ENCODE measurements at regions not wholly inside any gene's neighbourhood (a gene's known extent, or its start where the extent isn't known, plus 50 kb on each side); places are given as distances from the start of the nearest gene placed in this dataset.

DNA sequence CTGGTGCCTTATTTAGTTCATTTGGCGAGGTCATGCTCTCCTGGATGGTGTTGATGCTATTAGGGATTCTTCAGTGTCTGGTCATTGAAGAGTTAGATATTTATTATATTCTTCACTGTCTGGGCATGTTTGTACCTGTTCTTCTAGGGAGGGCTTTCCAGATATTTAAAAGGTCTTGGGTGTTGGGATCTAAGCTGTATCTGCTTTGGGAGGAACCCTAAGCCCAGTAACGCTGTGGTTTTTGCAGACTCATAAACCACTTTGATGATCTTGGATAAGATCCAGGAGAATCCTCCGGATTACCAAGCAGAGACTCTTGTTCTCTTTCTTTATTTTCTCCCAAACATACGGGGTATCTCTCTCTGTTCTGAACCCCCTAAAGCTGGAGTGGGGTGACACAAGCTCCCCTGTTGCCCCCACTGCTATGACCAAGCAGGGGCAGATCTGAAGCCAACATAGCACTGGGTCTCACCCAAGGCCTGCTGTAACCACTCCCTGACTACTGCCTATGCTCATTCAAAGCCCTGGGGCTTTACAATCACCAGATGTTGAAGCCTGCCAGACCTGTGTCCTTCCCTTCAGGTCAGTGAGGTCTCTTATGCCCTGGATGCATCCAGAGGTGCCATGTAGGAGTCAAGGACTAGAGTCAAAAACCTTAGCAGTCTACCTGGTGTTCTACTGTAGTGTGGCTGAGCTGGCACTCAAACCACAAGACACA, 187.6 kb downstream of the GUCY2F start:
- no peak for TF ChIP-seq POLR2A (IDR thresholded peaks at IDR 0.05)
- TF ChIP-seq, protein P1, sequence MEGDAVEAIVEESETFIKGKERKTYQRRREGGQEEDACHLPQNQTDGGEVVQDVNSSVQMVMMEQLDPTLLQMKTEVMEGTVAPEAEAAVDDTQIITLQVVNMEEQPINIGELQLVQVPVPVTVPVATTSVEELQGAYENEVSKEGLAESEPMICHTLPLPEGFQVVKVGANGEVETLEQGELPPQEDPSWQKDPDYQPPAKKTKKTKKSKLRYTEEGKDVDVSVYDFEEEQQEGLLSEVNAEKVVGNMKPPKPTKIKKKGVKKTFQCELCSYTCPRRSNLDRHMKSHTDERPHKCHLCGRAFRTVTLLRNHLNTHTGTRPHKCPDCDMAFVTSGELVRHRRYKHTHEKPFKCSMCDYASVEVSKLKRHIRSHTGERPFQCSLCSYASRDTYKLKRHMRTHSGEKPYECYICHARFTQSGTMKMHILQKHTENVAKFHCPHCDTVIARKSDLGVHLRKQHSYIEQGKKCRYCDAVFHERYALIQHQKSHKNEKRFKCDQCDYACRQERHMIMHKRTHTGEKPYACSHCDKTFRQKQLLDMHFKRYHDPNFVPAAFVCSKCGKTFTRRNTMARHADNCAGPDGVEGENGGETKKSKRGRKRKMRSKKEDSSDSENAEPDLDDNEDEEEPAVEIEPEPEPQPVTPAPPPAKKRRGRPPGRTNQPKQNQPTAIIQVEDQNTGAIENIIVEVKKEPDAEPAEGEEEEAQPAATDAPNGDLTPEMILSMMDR (IDR thresholded peaks at IDR 0.05), result no peak
- no peak overlapping the region for H3K4me3 ChIP-seq
- no peak overlapping the region for H3K27ac ChIP-seq
- no peaks in the 10 kb centered on the region for H3K36me3 ChIP-seq (ENCODE audit: low read depth, missing control alignments)
- DNase-seq, result no peak
- intact Hi-C loops (cut with DNase I; ENCODE audit: low total_unique reads), result no loop called here
- no peaks in the 10 kb centered on the region for H3K4me1 ChIP-seq
- 30 to 46% methylated on average over 4 of the region's 4 CpGs for WGBS, 2 donors
- H3K9me3 ChIP-seq, result no peaks in the 10 kb centered on the region
- no peaks in the 10 kb centered on the region for H3K27me3 ChIP-seq

DNA sequence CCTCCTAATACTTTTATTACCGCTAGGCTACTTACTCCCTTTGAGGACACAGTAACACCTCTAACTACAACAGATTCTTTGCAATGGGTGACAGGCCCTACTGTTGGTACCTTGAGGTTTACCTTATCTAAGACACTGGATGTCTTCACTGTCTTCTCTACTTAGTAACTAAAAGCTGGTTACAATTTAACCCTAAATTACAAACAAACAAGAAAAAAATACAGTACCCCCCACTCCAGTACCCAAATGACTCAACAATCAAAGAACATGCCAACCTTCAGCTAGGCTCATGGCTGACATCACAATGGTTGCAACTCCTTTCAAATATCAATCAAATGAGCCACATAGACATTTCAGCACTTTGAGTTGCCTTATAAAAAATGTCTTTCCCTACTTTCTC, 198.0 kb downstream of the GUCY2F start:
- H3K4me1 ChIP-seq, result no peaks in the 10 kb centered on the region
- intact Hi-C loops (cut with DNase I; ENCODE audit: low total_unique reads), result no loop called here
- H3K36me3 ChIP-seq (ENCODE audit: low read depth, missing control alignments), result no peaks in the 10 kb centered on the region
- H3K4me3 ChIP-seq, result no peak overlapping the region
- TF ChIP-seq POLR2A (IDR thresholded peaks at IDR 0.05), result no peak
- TF ChIP-seq, protein P1 (IDR thresholded peaks at IDR 0.05), result no peak
- no peaks in the 10 kb centered on the region for H3K27me3 ChIP-seq
- no peaks in the 10 kb centered on the region for H3K9me3 ChIP-seq
- 62 to 86% methylated on average over 1 of the region's 1 CpG for WGBS, 2 donors
- H3K27ac ChIP-seq, result no peak overlapping the region
- DNase-seq, result no peak

DNA sequence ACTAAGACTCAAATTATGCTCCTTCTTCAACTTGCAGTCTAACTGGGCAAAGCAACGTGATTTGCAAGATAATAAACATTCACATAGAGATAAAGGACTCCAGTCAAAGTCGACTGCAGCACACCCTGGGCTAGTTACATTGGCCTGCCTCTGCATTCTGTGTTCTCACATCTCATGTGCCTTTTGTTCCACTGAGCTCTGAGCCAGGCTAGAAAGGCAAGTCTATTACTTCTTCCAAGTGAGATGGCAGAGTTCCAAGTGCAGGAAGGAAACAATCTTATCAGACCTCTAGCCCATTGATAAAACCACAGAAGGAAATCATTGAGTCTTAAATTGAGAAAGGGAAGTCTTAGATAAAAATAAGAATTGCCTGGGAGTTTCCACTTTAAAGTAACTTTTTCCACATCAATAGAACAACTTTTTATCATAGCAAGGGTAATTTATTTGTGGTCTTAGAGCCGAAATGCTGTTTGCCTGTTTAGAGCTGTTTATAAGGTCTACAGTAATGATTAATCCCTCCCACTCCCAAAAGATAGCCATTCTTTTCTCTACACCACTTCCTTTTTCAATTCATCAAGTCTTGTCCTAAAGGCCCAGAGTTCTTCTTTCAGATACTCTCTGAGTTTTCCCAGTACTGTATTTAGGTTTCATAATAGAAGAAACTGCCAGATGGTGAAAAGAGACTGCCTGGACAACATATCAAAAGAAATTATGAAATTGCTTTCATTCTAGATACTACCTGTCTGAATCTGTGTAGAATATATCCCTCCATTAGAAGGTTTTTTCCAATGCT, 200.2 kb downstream of the GUCY2F start:
- Histone ChIP-seq H3K27me3 (no peaks in the 10 kb centered on the region), H3K36me3 (ENCODE audit: low read depth, missing control alignments) (no peaks in the 10 kb centered on the region), H3K9me3 (no peaks in the 10 kb centered on the region), H3K4me3 (no peak overlapping the region), H3K4me1 (no peaks in the 10 kb centered on the region), H3K27ac (no peak overlapping the region)
- intact Hi-C loops (cut with DNase I; ENCODE audit: low total_unique reads), result no loop called here
- peak; percentile 61 for DNase-seq
- TF ChIP-seq, protein P1 (IDR thresholded peaks at IDR 0.05), result no peak
- TF ChIP-seq POLR2A (IDR thresholded peaks at IDR 0.05), result no peak
- WGBS, 2 donors, result 0 to 4% methylated on average over 3 of the region's 3 CpGs

DNA sequence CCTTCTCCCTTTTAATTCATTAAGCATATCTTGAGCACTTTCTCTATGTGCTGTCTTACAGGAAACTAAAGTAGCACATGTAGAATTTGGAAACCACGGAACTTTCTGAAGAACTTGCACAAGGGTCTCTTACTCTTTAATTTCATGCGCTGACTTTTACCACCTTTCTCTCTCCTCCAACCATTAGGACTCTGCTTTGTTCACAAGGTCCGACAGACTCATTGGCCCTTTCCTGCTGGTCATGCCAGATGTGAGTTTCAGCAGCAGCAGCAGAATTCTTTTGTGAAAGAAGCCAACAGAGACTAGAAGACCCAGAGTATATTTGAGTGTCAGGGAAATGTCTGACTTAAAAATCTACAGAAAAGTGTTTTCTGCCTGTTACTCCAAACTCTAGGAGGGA, 207.1 kb downstream of the GUCY2F start:
- H3K27ac ChIP-seq, result no peak overlapping the region
- no peaks in the 10 kb centered on the region for H3K27me3 ChIP-seq
- intact Hi-C loops (cut with DNase I; ENCODE audit: low total_unique reads), result no loop called here
- no peaks in the 10 kb centered on the region for H3K36me3 ChIP-seq (ENCODE audit: low read depth, missing control alignments)
- no peaks in the 10 kb centered on the region for H3K9me3 ChIP-seq
- TF ChIP-seq, protein P1 (IDR thresholded peaks at IDR 0.05), result no peak
- TF ChIP-seq POLR2A (IDR thresholded peaks at IDR 0.05), result no peak
- no peaks in the 10 kb centered on the region for H3K4me1 ChIP-seq
- DNase-seq, result no peak
- no peak overlapping the region for H3K4me3 ChIP-seq
- 59 to 72% methylated on average over 3 of the region's 3 CpGs for whole genome bisulfite sequencing, 2 donors
